WTC11 (cell line): ENCODE measurements at regions not wholly inside any gene's neighbourhood (a gene's known extent, or its start where the extent isn't known, plus 50 kb on each side); places are given as distances from the start of the nearest gene placed in this dataset.

ENCODE experiments used
- ATAC-seq: fragments of 200-7000 bp; cut with Tn5 transposase; 2 replicates; pipeline ENCODE4 v1.10.0; 2021; ENCODE audit warnings: mild to moderate bottlenecking, moderate library complexity
- CTCF ChIA-PET: fragments of 300-600 bp; sonication (Branson Sonifier 250); formaldehyde crosslinking; loops from one replicate; lab custom pipeline; 2021; ENCODE audit warnings: antibody characterized with exemption; lab: Charles Lee
- POLR2A ChIA-PET: fragments of 350-600 bp; sonication (Branson Sonifier 250); formaldehyde crosslinking; loops from one replicate; lab custom pipeline; 2021; ENCODE audit warnings: antibody characterized with exemption; lab: Charles Lee
- DNase-seq: peaks from one replicate; pipeline ENCODE4 v3.0.0; 2021; ENCODE audit warnings: low spot score
- H3K27ac Mint-ChIP-seq: 2 replicates; pipeline ENCODE4 v1.8.0; 2021; ENCODE audit warnings: mixed read lengths
- H3K27me3 Mint-ChIP-seq: 2 replicates; pipeline ENCODE4 v1.8.0; 2021; ENCODE audit warnings: low read depth, mild to moderate bottlenecking, moderate library complexity, mixed read lengths
- H3K36me3 Mint-ChIP-seq: 2 replicates; pipeline ENCODE4 v1.8.0; 2021; ENCODE audit warnings: mixed read lengths
- H3K4me1 Mint-ChIP-seq: 2 replicates; pipeline ENCODE4 v1.8.0; 2022; ENCODE audit warnings: mixed read lengths
- H3K4me3 Mint-ChIP-seq: 2 replicates; pipeline ENCODE4 v1.8.0; 2021; ENCODE audit warnings: mild to moderate bottlenecking, moderate library complexity, mixed read lengths
- H3K9me3 Mint-ChIP-seq: 2 replicates; pipeline ENCODE4 v1.8.0; 2021; ENCODE audit warnings: mixed read lengths
- ATF6 ChIP-seq: sonication (generic); formaldehyde crosslinking; IDR thresholded peaks from 2 replicates; pipeline ENCODE4 v1.8.1; 2023; ENCODE audit warnings: mild to moderate bottlenecking, missing genetic modification reagents
- ETV6 ChIP-seq: sonication (generic); formaldehyde crosslinking; IDR thresholded peaks from 2 replicates; pipeline ENCODE4 v1.8.1; 2022; ENCODE audit warnings: mild to moderate bottlenecking, missing genetic modification reagents
- GTF2I ChIP-seq: fragments of 250-450 bp; sonication (Bioruptor Pico); conservative IDR thresholded peaks from 2 replicates; pipeline ENCODE4 v1.4.0; 2021; ENCODE audit warnings: mild to moderate bottlenecking
- KAT7 ChIP-seq: sonication (generic); formaldehyde crosslinking; IDR thresholded peaks from 2 replicates; pipeline ENCODE4 v1.8.1; 2023; ENCODE audit warnings: missing genetic modification reagents, mild to moderate bottlenecking, borderline replicate concordance
- NFATC4 ChIP-seq: fragments of 250-450 bp; sonication (Bioruptor Pico); IDR thresholded peaks from 2 replicates; pipeline ENCODE4 v1.9.0; 2021; ENCODE audit warnings: mild to moderate bottlenecking
- NFYB ChIP-seq: sonication (generic); formaldehyde crosslinking; conservative IDR thresholded peaks from 2 replicates; pipeline ENCODE4 v1.8.0; 2022; ENCODE audit warnings: low read depth, missing genetic modification reagents
- PRRX2 ChIP-seq: fragments of 250-450 bp; sonication (Bioruptor Pico); IDR thresholded peaks from 2 replicates; pipeline ENCODE4 v1.8.0; 2021; ENCODE audit warnings: mild to moderate bottlenecking
- SP1 ChIP-seq: sonication (generic); formaldehyde crosslinking; conservative IDR thresholded peaks from 2 replicates; pipeline ENCODE4 v1.8.1; 2022; ENCODE audit warnings: missing genetic modification reagents
- TCF7 ChIP-seq: sonication (generic); formaldehyde crosslinking; IDR thresholded peaks from 2 replicates; pipeline ENCODE4 v1.8.0; 2022; ENCODE audit warnings: mild to moderate bottlenecking, low read depth, missing genetic modification reagents, moderate library complexity
- TEAD4 ChIP-seq: sonication (generic); formaldehyde crosslinking; IDR thresholded peaks from 2 replicates; pipeline ENCODE4 v1.8.0; 2022; ENCODE audit warnings: mild to moderate bottlenecking, missing genetic modification reagents
- TP53 ChIP-seq: sonication (generic); formaldehyde crosslinking; IDR thresholded peaks from 2 replicates; pipeline ENCODE4 v1.8.1; 2023; ENCODE audit warnings: mild to moderate bottlenecking, missing genetic modification reagents
- ZNF317 ChIP-seq: sonication (generic); formaldehyde crosslinking; IDR thresholded peaks from 2 replicates; pipeline ENCODE4 v1.8.1; 2023; ENCODE audit warnings: low read depth, mild to moderate bottlenecking, moderate library complexity, missing genetic modification reagents, borderline replicate concordance
- ZNF396 ChIP-seq: fragments of 250-450 bp; sonication (Bioruptor Pico); IDR thresholded peaks from 2 replicates; pipeline ENCODE4 v1.8.0; 2021; ENCODE audit warnings: mild to moderate bottlenecking, moderate library complexity, borderline replicate concordance
- ZNF512 ChIP-seq: sonication (generic); formaldehyde crosslinking; IDR thresholded peaks from 2 replicates; pipeline ENCODE4 v1.8.1; 2022; ENCODE audit warnings: missing genetic modification reagents, borderline replicate concordance
- TF ChIP-seq, protein P1 (sequence below): sonication (generic); formaldehyde crosslinking; IDR thresholded peaks from 2 replicates; pipeline ENCODE4 v1.8.0; 2022; ENCODE audit warnings: mild to moderate bottlenecking, missing genetic modification reagents
- TF ChIP-seq, protein P2 (sequence below): sonication (generic); formaldehyde crosslinking; IDR thresholded peaks from 2 replicates; pipeline ENCODE4 v1.8.1; 2023; ENCODE audit warnings: mild to moderate bottlenecking, missing genetic modification reagents
- TF ChIP-seq, protein P3 (sequence below): sonication (generic); formaldehyde crosslinking; IDR thresholded peaks from 2 replicates; pipeline ENCODE4 v1.8.0; 2022; ENCODE audit warnings: mild to moderate bottlenecking, missing genetic modification reagents
- TF ChIP-seq, protein P4 (sequence below): sonication (generic); formaldehyde crosslinking; IDR thresholded peaks from 2 replicates; pipeline ENCODE4 v1.8.1; 2023; ENCODE audit warnings: mild to moderate bottlenecking, moderate library complexity, missing genetic modification reagents
- TF ChIP-seq, protein P5 (sequence below): fragments of 250-450 bp; sonication (Bioruptor Pico); IDR thresholded peaks from 2 replicates; pipeline ENCODE4 v1.9.0; 2021; ENCODE audit warnings: mild to moderate bottlenecking

DNA sequence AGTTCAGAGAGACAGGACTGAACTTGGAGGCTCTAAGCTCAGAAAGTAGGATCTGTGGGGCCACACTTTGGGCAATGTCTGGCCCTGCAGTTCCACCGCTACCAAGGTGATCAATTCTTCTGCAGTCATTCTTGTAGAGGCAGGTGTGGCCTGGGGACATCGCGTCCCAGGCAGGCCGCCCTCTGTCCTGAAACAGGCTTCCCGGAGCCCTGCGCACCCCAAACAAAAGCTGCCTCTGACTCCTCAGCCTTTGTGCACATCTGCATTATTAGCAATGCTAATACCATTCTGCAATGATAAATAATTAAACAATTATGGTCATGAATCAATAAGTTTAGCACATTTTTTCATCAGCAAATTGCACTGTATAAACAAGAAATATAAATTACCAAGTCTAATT is 160.2 kb downstream of the URI1 start:
- ChIA-PET CTCF (interaction anchor here (1.2 kb wide), 1 partner anchor 17 kb away, joined by 4 read pairs; no protein-coding TSS in a partner anchor), POLR2A (no interaction called here)
- peaks cover 22% of the 10 kb centered on the region for H3K9me3 Mint-ChIP-seq
- ATAC-seq = no peak
- H3K36me3 Mint-ChIP-seq = peaks cover 6% of the 10 kb centered on the region; the same call in 1 of the 2 replicates
- DNase-seq = no peak
- no peak for TF ChIP-seq ETV6 (CRISPR knock-in tag)
- no peak for TF ChIP-seq ZNF396 (CRISPR knock-in tag)
- TF ChIP-seq NFATC4 (CRISPR knock-in tag) = no peak
- TF ChIP-seq ATF6 = no peak
- no peak for TF ChIP-seq KAT7 (CRISPR knock-in tag)
- TF ChIP-seq, protein P1, sequence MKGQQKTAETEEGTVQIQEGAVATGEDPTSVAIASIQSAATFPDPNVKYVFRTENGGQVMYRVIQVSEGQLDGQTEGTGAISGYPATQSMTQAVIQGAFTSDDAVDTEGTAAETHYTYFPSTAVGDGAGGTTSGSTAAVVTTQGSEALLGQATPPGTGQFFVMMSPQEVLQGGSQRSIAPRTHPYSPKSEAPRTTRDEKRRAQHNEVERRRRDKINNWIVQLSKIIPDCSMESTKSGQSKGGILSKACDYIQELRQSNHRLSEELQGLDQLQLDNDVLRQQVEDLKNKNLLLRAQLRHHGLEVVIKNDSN (CRISPR knock-in tag) = no peak
- no peak for TF ChIP-seq NFYB (CRISPR knock-in tag)
- TF ChIP-seq SP1 (CRISPR knock-in tag) = no peak
- no peak for TF ChIP-seq ZNF512 (CRISPR knock-in tag)
- no peak for TF ChIP-seq TP53 (CRISPR knock-in tag)
- no peak for TF ChIP-seq ZNF317 (CRISPR knock-in tag)
- TF ChIP-seq, protein P2, sequence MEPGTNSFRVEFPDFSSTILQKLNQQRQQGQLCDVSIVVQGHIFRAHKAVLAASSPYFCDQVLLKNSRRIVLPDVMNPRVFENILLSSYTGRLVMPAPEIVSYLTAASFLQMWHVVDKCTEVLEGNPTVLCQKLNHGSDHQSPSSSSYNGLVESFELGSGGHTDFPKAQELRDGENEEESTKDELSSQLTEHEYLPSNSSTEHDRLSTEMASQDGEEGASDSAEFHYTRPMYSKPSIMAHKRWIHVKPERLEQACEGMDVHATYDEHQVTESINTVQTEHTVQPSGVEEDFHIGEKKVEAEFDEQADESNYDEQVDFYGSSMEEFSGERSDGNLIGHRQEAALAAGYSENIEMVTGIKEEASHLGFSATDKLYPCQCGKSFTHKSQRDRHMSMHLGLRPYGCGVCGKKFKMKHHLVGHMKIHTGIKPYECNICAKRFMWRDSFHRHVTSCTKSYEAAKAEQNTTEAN (CRISPR knock-in tag) = no peak
- TF ChIP-seq, protein P3, sequence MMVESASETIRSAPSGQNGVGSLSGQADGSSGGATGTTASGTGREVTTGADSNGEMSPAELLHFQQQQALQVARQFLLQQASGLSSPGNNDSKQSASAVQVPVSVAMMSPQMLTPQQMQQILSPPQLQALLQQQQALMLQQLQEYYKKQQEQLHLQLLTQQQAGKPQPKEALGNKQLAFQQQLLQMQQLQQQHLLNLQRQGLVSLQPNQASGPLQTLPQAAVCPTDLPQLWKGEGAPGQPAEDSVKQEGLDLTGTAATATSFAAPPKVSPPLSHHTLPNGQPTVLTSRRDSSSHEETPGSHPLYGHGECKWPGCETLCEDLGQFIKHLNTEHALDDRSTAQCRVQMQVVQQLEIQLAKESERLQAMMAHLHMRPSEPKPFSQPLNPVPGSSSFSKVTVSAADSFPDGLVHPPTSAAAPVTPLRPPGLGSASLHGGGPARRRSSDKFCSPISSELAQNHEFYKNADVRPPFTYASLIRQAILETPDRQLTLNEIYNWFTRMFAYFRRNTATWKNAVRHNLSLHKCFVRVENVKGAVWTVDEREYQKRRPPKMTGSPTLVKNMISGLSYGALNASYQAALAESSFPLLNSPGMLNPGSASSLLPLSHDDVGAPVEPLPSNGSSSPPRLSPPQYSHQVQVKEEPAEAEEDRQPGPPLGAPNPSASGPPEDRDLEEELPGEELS = no peak
- no peak for TF ChIP-seq TCF7 (CRISPR knock-in tag)
- TF ChIP-seq, protein P4, sequence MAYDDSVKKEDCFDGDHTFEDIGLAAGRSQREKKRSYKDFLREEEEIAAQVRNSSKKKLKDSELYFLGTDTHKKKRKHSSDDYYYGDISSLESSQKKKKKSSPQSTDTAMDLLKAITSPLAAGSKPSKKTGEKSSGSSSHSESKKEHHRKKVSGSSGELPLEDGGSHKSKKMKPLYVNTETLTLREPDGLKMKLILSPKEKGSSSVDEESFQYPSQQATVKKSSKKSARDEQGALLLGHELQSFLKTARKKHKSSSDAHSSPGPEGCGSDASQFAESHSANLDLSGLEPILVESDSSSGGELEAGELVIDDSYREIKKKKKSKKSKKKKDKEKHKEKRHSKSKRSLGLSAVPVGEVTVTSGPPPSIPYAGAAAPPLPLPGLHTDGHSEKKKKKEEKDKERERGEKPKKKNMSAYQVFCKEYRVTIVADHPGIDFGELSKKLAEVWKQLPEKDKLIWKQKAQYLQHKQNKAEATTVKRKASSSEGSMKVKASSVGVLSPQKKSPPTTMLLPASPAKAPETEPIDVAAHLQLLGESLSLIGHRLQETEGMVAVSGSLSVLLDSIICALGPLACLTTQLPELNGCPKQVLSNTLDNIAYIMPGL (CRISPR knock-in tag) = no peak
- TF ChIP-seq PRRX2 (CRISPR knock-in tag) = no peak
- TF ChIP-seq TEAD4 (CRISPR knock-in tag) = no peak
- no peak overlapping the region for H3K27ac Mint-ChIP-seq
- H3K4me3 Mint-ChIP-seq = no peak overlapping the region
- H3K4me1 Mint-ChIP-seq = no peaks in the 10 kb centered on the region
- H3K27me3 Mint-ChIP-seq = no peaks in the 10 kb centered on the region

DNA sequence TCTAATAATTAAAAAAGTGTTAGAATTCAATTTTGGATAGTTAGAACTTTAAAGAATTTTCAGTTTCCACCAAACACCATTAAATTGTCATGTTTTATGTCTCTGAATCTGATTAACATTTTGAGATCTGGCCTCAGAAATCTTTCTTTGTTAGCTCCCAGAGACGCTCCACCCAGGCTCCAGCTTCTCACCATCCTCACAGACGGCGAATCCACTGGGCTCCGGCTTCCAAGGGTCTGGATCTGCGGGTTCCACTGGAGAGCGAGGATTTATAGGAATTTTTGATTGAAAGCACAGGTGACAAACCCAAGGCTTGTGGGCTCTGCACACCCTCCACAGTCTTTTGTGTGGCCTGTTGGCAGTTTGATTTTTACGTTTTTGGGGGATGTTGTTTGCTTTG is 160.6 kb downstream of the URI1 start:
- DNase-seq = no peak
- ATAC-seq = no peak
- Mint-ChIP-seq H3K27ac (no peak overlapping the region), H3K36me3 (peaks cover 6% of the 10 kb centered on the region; the same call in 1 of the 2 replicates), H3K4me3 (no peak overlapping the region), H3K27me3 (no peaks in the 10 kb centered on the region), H3K4me1 (no peaks in the 10 kb centered on the region), H3K9me3 (peaks cover 22% of the 10 kb centered on the region)
- ChIA-PET POLR2A (no interaction called here), CTCF (interaction anchor here (1.2 kb wide), 1 partner anchor 17 kb away, joined by 4 read pairs; no protein-coding TSS in a partner anchor)
- TF ChIP-seq, protein P4 (CRISPR knock-in tag) = no peak
- TF ChIP-seq, protein P5, sequence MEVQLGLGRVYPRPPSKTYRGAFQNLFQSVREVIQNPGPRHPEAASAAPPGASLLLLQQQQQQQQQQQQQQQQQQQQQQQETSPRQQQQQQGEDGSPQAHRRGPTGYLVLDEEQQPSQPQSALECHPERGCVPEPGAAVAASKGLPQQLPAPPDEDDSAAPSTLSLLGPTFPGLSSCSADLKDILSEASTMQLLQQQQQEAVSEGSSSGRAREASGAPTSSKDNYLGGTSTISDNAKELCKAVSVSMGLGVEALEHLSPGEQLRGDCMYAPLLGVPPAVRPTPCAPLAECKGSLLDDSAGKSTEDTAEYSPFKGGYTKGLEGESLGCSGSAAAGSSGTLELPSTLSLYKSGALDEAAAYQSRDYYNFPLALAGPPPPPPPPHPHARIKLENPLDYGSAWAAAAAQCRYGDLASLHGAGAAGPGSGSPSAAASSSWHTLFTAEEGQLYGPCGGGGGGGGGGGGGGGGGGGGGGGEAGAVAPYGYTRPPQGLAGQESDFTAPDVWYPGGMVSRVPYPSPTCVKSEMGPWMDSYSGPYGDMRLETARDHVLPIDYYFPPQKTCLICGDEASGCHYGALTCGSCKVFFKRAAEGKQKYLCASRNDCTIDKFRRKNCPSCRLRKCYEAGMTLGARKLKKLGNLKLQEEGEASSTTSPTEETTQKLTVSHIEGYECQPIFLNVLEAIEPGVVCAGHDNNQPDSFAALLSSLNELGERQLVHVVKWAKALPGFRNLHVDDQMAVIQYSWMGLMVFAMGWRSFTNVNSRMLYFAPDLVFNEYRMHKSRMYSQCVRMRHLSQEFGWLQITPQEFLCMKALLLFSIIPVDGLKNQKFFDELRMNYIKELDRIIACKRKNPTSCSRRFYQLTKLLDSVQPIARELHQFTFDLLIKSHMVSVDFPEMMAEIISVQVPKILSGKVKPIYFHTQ (CRISPR knock-in tag) = no peak
- no peak for TF ChIP-seq GTF2I (CRISPR knock-in tag)
- TF ChIP-seq, protein P2 (CRISPR knock-in tag) = no peak
